ENCODE measurements at regions not wholly inside any gene's neighbourhood (a gene's known extent, or its start where the extent isn't known, plus 50 kb on each side); places are given as distances from the start of the nearest gene placed in this dataset.

GRCh38 chr2:118525346-118525745 is 322.1 kb downstream of the EN1 start:
- H3K4me1 Mint-ChIP-seq (ENCODE audit: low read depth, unreplicated experiment) = no peaks in the 10 kb centered on the region
- CTCF ChIA-PET = interaction anchor here (0.6 kb wide), 1 partner anchor 34 kb away, joined by 3 read pairs; no protein-coding TSS in a partner anchor
- no peak overlapping the region for H3K27ac Mint-ChIP-seq (ENCODE audit: unreplicated experiment)
- no peak for TF ChIP-seq CTCF (IDR thresholded peaks at IDR 0.05; ENCODE audit: unreplicated experiment)
- H3K27me3 Mint-ChIP-seq (ENCODE audit: unreplicated experiment) = no peaks in the 10 kb centered on the region
- no peak for DNase-seq
- H3K9me3 Mint-ChIP-seq (ENCODE audit: low read depth, unreplicated experiment) = peaks cover 8% of the 10 kb centered on the region
- H3K36me3 Mint-ChIP-seq (ENCODE audit: insufficient read depth, unreplicated experiment) = no peaks in the 10 kb centered on the region
- no peak overlapping the region for H3K4me3 Mint-ChIP-seq (ENCODE audit: low read depth, unreplicated experiment)
- BruUV-seq (replicated peaks) = no TSS peak
- intact Hi-C loops (cut with micrococcal nuclease; ENCODE audit: unreplicated experiment) = no loop called here

GRCh38 chr2:118524911-118525310 is 322.5 kb downstream of the EN1 start:
- CTCF ChIA-PET = interaction anchor here (0.6 kb wide), 1 partner anchor 35 kb away, joined by 3 read pairs; no protein-coding TSS in a partner anchor
- no TSS peak for BruUV-seq (replicated peaks)
- no peaks in the 10 kb centered on the region for H3K36me3 Mint-ChIP-seq (ENCODE audit: insufficient read depth, unreplicated experiment)
- no peaks in the 10 kb centered on the region for H3K4me1 Mint-ChIP-seq (ENCODE audit: low read depth, unreplicated experiment)
- no peak for TF ChIP-seq CTCF (IDR thresholded peaks at IDR 0.05; ENCODE audit: unreplicated experiment)
- H3K9me3 Mint-ChIP-seq (ENCODE audit: low read depth, unreplicated experiment) = peaks cover 8% of the 10 kb centered on the region
- H3K27ac Mint-ChIP-seq (ENCODE audit: unreplicated experiment) = no peak overlapping the region
- DNase-seq = no peak
- no peak overlapping the region for H3K4me3 Mint-ChIP-seq (ENCODE audit: low read depth, unreplicated experiment)
- intact Hi-C loops (cut with micrococcal nuclease; ENCODE audit: unreplicated experiment) = no loop called here
- H3K27me3 Mint-ChIP-seq (ENCODE audit: unreplicated experiment) = no peaks in the 10 kb centered on the region

- no TSS peak for BruUV-seq (replicated peaks)
- Mint-ChIP-seq H3K9me3 (ENCODE audit: low read depth, unreplicated experiment) (peaks cover 8% of the 10 kb centered on the region), H3K4me1 (ENCODE audit: low read depth, unreplicated experiment) (no peaks in the 10 kb centered on the region), H3K27me3 (ENCODE audit: unreplicated experiment) (no peaks in the 10 kb centered on the region), H3K4me3 (ENCODE audit: low read depth, unreplicated experiment) (no peak overlapping the region), H3K36me3 (ENCODE audit: insufficient read depth, unreplicated experiment) (no peaks in the 10 kb centered on the region), H3K27ac (ENCODE audit: unreplicated experiment) (no peak overlapping the region)
- CTCF ChIA-PET = no interaction called here
- DNase-seq = no peak
- intact Hi-C loops (cut with micrococcal nuclease; ENCODE audit: unreplicated experiment) = no loop called here
- no peak for TF ChIP-seq CTCF (IDR thresholded peaks at IDR 0.05; ENCODE audit: unreplicated experiment)
These were observed 323.7 kb downstream of the EN1 start for GRCh38 chr2:118523761-118524160.

GRCh38 chr2:118521960-118522359 is 325.5 kb downstream of the EN1 start:
- H3K9me3 Mint-ChIP-seq (ENCODE audit: low read depth, unreplicated experiment) = peaks cover 8% of the 10 kb centered on the region
- H3K4me1 Mint-ChIP-seq (ENCODE audit: low read depth, unreplicated experiment) = no peaks in the 10 kb centered on the region
- no peak for TF ChIP-seq CTCF (IDR thresholded peaks at IDR 0.05; ENCODE audit: unreplicated experiment)
- intact Hi-C loops (cut with micrococcal nuclease; ENCODE audit: unreplicated experiment) = no loop called here
- BruUV-seq (replicated peaks) = no TSS peak
- H3K4me3 Mint-ChIP-seq (ENCODE audit: low read depth, unreplicated experiment) = no peak overlapping the region
- H3K36me3 Mint-ChIP-seq (ENCODE audit: insufficient read depth, unreplicated experiment) = no peaks in the 10 kb centered on the region
- DNase-seq = no peak
- CTCF ChIA-PET = no interaction called here
- no peaks in the 10 kb centered on the region for H3K27me3 Mint-ChIP-seq (ENCODE audit: unreplicated experiment)
- H3K27ac Mint-ChIP-seq (ENCODE audit: unreplicated experiment) = no peak overlapping the region
